ENCODE measurements at regions not wholly inside any gene's neighbourhood (a gene's known extent, or its start where the extent isn't known, plus 50 kb on each side); places are given as distances from the start of the nearest gene placed in this dataset.

DNA sequence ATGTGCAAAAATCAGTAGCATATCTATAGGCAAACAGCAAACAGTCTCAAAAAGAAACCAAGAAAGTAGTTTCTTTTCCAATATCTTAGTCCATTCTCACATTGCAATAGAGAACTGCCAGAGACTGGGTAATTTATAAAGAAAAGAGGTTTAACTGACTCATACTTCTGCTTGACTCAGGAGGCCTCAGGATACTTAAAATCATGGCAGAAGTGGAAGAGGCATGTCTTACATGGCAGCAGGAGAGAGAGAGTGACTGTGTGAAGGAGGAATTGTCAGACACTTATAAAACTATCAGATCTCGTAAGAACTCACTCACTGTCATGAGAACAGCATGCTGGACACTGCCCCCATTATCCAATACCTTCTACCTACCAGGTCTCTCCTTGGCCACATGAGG, 327.9 kb upstream of the EPHA3 start:
- TF ChIP-seq, protein P1, sequence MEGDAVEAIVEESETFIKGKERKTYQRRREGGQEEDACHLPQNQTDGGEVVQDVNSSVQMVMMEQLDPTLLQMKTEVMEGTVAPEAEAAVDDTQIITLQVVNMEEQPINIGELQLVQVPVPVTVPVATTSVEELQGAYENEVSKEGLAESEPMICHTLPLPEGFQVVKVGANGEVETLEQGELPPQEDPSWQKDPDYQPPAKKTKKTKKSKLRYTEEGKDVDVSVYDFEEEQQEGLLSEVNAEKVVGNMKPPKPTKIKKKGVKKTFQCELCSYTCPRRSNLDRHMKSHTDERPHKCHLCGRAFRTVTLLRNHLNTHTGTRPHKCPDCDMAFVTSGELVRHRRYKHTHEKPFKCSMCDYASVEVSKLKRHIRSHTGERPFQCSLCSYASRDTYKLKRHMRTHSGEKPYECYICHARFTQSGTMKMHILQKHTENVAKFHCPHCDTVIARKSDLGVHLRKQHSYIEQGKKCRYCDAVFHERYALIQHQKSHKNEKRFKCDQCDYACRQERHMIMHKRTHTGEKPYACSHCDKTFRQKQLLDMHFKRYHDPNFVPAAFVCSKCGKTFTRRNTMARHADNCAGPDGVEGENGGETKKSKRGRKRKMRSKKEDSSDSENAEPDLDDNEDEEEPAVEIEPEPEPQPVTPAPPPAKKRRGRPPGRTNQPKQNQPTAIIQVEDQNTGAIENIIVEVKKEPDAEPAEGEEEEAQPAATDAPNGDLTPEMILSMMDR (IDR thresholded peaks at IDR 0.05; ENCODE audit: low read length): no peak
- TF ChIP-seq EZH2 (IDR thresholded peaks at IDR 0.05; ENCODE audit: borderline replicate concordance, low read length): no peak

Measured in OCI-LY1 (cell line).